Mammary epithelial cell (primary cell): ENCODE measurements at regions not wholly inside any gene's neighbourhood (a gene's known extent, or its start where the extent isn't known, plus 50 kb on each side); places are given as distances from the start of the nearest gene placed in this dataset.

Source experiments
- EZH2 ChIP-seq: IDR thresholded peaks from 2 replicates; pipeline ENCODE4 v1.6.1; 2012; ENCODE audit warnings: low read length, inconsistent platforms, borderline replicate concordance
- TF ChIP-seq, protein P1 (sequence below), 2 donors: IDR thresholded peaks in 1 of 2; conservative IDR thresholded peaks in 1 of 2; 2 replicates each; pipeline ENCODE4 v1.5.1; 2011 to 2012; ENCODE audit warnings: inconsistent platforms in 2 of 2, low read length in 2 of 2, mild to moderate bottlenecking in 2 of 2, control low read depth in 1 of 2, low read depth in 1 of 2; ENCODE audit not compliant: insufficient read depth in 1 of 2; ENCODE audit errors: extremely low read depth in 1 of 2

DNA sequence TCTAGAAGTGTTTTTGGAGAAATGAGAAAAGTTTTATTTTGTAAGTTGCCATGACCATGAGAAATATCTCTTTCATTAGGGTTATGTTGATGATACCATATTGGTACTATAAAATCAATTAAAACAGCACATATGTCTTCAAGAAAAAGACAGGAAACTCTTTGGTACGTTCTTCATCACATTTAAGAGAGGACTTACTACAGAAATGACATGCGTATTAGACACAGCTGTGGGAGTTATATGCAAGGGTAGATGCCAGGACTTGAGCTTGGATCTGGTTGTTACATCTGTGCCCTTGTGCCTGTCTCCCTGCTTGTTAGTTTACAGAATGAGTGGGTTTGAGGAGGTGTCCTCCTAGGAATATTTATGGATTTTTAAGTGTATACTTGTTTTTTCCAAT, 103.4 kb upstream of the P2RY1 start:
- TF ChIP-seq, protein P1, sequence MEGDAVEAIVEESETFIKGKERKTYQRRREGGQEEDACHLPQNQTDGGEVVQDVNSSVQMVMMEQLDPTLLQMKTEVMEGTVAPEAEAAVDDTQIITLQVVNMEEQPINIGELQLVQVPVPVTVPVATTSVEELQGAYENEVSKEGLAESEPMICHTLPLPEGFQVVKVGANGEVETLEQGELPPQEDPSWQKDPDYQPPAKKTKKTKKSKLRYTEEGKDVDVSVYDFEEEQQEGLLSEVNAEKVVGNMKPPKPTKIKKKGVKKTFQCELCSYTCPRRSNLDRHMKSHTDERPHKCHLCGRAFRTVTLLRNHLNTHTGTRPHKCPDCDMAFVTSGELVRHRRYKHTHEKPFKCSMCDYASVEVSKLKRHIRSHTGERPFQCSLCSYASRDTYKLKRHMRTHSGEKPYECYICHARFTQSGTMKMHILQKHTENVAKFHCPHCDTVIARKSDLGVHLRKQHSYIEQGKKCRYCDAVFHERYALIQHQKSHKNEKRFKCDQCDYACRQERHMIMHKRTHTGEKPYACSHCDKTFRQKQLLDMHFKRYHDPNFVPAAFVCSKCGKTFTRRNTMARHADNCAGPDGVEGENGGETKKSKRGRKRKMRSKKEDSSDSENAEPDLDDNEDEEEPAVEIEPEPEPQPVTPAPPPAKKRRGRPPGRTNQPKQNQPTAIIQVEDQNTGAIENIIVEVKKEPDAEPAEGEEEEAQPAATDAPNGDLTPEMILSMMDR (conservative IDR thresholded peaks at IDR 0.05 in 1 of 2, IDR thresholded peaks at IDR 0.05 in 1 of 2; ENCODE audit: extremely low read depth in 1 of 2, insufficient read depth in 1 of 2, low read depth in 1 of 2, low read length in 2 of 2): no peak
- no peak for TF ChIP-seq EZH2
